A172 (cell line): ENCODE measurements at regions not wholly inside any gene's neighbourhood (a gene's known extent, or its start where the extent isn't known, plus 50 kb on each side); places are given as distances from the start of the nearest gene placed in this dataset.
A peak's percentile ranks its signal among the peaks of the same experiment; 100 is the strongest.

ENCODE experiments used
- DNase-seq: peaks from one replicate; pipeline ENCODE4 v3.0.0-alpha.2; 2015; ENCODE audit warnings: low spot score

GRCh38 chr9:110056062-110056461 lies 151.9 kb downstream of the C9orf152 start:
- DNase-seq: no peak

GRCh38 chr9:110058304-110058953 lies 149.5 kb downstream of the C9orf152 start:
- peak; percentile 77 for DNase-seq

- no peak for DNase-seq
Measured at GRCh38 chr9:110059461-110059860, 148.5 kb downstream of the C9orf152 start.

GRCh38 chr9:110064803-110065202 lies 143.2 kb downstream of the C9orf152 start:
- DNase-seq: no peak

- no peak for DNase-seq
Measured at GRCh38 chr9:110065532-110065931, 142.4 kb downstream of the C9orf152 start.

- peak; percentile 49 for DNase-seq
Measured at GRCh38 chr9:110066929-110067716, 140.8 kb downstream of the C9orf152 start.

- no peak for DNase-seq
Measured at GRCh38 chr9:110068212-110068611, 139.7 kb downstream of the C9orf152 start.

GRCh38 chr9:110069326-110070248 lies 138.4 kb downstream of the C9orf152 start:
- peak; percentile 99 for DNase-seq

GRCh38 chr9:110072597-110073355 lies 135.2 kb downstream of the C9orf152 start:
- no peak for DNase-seq

- no peak for DNase-seq
Measured at GRCh38 chr9:110073356-110073905, 134.5 kb downstream of the C9orf152 start.

- peak; percentile 71 for DNase-seq
Measured at GRCh38 chr9:110076894-110077725, 130.8 kb downstream of the C9orf152 start.

- DNase-seq: no peak
Measured at GRCh38 chr9:110077925-110078324, 130.0 kb downstream of the C9orf152 start.

GRCh38 chr9:110078604-110079003 lies 129.4 kb downstream of the C9orf152 start:
- no peak for DNase-seq

GRCh38 chr9:110081395-110081794 lies 126.6 kb downstream of the C9orf152 start:
- DNase-seq: peak; percentile 60

GRCh38 chr9:110083866-110084265 lies 124.1 kb downstream of the C9orf152 start:
- no peak for DNase-seq

- no peak for DNase-seq
Measured at GRCh38 chr9:110086537-110086936, 121.4 kb downstream of the C9orf152 start.

GRCh38 chr9:110087605-110088004 lies 120.4 kb downstream of the C9orf152 start:
- DNase-seq: no peak

GRCh38 chr9:110088099-110088498 lies 119.9 kb downstream of the C9orf152 start:
- peak; percentile 60 for DNase-seq

- DNase-seq: peak; percentile 29
Measured at GRCh38 chr9:110089681-110090370, 118.1 kb downstream of the C9orf152 start.

GRCh38 chr9:110092792-110093191 lies 115.2 kb downstream of the C9orf152 start:
- DNase-seq: no peak
